ENCODE measurements at regions not wholly inside any gene's neighbourhood (a gene's known extent, or its start where the extent isn't known, plus 50 kb on each side); places are given as distances from the start of the nearest gene placed in this dataset.

DNA sequence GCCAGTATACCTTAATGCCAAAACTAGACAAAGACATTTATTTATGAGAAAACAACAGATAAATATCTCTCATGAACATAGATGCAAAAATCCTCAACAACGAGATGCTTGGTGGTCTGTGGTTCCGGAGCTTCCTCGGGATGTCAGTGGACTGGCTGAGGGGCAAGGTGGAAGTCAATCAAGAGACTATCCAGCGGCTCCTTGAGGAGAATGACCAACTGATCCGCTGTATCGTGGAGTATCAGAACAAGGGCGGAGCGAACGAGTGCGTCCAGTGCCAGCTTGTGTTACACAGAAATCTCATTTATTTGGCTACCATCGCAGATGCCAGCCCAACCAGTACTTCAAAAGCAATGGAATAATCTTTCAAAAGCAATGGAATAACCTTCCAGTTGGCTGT is 60.0 kb upstream of the PARD3 start:
- H3K9me3 Mint-ChIP-seq, result no peaks in the 10 kb centered on the region
- no peaks in the 10 kb centered on the region for H3K4me1 Mint-ChIP-seq
- no peak overlapping the region for H3K4me3 Mint-ChIP-seq
- TF ChIP-seq, protein P1, sequence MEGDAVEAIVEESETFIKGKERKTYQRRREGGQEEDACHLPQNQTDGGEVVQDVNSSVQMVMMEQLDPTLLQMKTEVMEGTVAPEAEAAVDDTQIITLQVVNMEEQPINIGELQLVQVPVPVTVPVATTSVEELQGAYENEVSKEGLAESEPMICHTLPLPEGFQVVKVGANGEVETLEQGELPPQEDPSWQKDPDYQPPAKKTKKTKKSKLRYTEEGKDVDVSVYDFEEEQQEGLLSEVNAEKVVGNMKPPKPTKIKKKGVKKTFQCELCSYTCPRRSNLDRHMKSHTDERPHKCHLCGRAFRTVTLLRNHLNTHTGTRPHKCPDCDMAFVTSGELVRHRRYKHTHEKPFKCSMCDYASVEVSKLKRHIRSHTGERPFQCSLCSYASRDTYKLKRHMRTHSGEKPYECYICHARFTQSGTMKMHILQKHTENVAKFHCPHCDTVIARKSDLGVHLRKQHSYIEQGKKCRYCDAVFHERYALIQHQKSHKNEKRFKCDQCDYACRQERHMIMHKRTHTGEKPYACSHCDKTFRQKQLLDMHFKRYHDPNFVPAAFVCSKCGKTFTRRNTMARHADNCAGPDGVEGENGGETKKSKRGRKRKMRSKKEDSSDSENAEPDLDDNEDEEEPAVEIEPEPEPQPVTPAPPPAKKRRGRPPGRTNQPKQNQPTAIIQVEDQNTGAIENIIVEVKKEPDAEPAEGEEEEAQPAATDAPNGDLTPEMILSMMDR (conservative IDR thresholded peaks at IDR 0.05), result no peak
- no peak overlapping the region for H3K27ac Mint-ChIP-seq (ENCODE audit: unreplicated experiment)
- H3K27me3 Mint-ChIP-seq (ENCODE audit: low read depth), result no peaks in the 10 kb centered on the region
- H3K36me3 Mint-ChIP-seq (ENCODE audit: low read depth), result no peaks in the 10 kb centered on the region
- no peak for DNase-seq (ENCODE audit: low read depth, low spot score)

DNA sequence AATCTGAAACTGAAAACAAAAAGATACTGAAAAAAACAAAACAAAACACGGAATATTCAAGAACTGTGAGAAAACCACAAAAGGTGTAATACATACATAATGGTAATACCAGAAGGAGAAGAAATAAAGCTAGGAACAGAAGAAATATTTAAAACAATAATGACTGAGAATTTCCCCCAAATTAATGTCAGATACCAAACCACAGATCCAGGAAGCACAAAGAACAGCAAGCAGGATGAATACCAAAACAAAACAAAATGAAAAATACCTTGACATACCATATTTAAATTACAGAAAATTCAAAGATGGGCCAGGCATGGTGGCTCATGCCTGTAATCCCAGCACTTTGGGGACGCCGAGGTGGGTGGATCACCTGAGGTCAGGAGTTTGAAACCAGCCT is 57.7 kb upstream of the PARD3 start:
- H3K9me3 Mint-ChIP-seq, result no peaks in the 10 kb centered on the region
- DNase-seq (ENCODE audit: low read depth, low spot score), result no peak
- H3K27ac Mint-ChIP-seq (ENCODE audit: unreplicated experiment), result no peak overlapping the region
- peaks cover 5% of the 10 kb centered on the region for H3K4me1 Mint-ChIP-seq
- TF ChIP-seq, protein P1 (conservative IDR thresholded peaks at IDR 0.05), result no peak
- no peaks in the 10 kb centered on the region for H3K36me3 Mint-ChIP-seq (ENCODE audit: low read depth)
- no peaks in the 10 kb centered on the region for H3K27me3 Mint-ChIP-seq (ENCODE audit: low read depth)
- H3K4me3 Mint-ChIP-seq, result no peak overlapping the region

DNA sequence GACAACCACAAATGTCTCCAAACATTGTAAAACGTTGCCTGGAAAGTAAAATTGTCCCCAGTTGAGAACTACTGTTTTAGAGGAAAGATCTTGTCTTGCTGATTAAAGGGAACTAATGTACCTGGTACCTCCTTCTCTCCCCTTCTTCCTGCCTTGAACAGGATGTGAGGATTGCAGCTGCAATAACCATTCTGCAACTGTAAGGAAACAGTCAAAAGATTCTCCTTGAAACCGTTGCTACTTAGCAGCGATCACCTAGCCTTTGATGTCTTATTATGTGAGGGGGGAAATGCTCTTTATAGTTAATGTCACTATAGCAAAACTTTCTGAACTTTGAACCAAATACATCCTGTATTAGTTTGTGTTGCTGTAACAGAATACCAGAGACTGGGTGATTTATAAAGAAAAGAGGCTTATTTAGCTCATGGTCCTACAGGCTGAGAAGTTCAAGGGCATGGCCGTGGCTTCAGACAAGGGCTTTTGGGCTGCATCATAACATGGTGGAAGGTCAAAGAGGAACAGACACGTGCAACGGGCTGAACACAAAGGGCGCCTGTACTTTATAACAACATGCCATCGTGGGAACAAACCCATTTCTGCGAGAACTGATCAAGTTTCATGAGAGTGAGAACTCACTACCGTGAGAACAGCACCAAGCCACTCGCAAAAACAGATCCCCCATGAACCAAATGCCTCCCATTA is 54.2 kb upstream of the PARD3 start:
- no peak for DNase-seq (ENCODE audit: low read depth, low spot score)
- H3K9me3 Mint-ChIP-seq, result no peaks in the 10 kb centered on the region
- H3K27me3 Mint-ChIP-seq (ENCODE audit: low read depth), result no peaks in the 10 kb centered on the region
- no peaks in the 10 kb centered on the region for H3K36me3 Mint-ChIP-seq (ENCODE audit: low read depth)
- H3K27ac Mint-ChIP-seq (ENCODE audit: unreplicated experiment), result no peak overlapping the region
- H3K4me1 Mint-ChIP-seq, result peaks cover 5% of the 10 kb centered on the region
- H3K4me3 Mint-ChIP-seq, result no peak overlapping the region
- TF ChIP-seq, protein P1 (conservative IDR thresholded peaks at IDR 0.05), result no peak

DNA sequence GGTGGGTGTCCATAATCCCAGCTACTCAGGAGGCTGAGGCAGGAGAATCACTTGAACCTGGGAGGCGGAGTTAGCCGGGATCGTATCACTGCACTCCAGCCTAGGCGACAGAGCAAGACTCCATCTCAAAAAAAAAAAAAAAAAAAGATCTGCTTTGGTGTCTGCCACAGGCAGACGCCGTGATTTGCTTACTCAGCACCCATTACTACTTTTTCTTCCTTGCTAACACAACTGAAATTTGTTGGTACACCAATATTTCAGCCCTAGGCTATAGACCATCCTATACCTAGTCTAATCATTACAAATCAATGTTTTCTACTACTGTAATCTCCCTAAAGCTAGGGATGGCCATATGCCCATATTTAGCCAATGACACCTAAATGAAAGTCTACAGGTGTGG is 53.5 kb upstream of the PARD3 start:
- H3K4me1 Mint-ChIP-seq, result peaks cover 5% of the 10 kb centered on the region
- H3K4me3 Mint-ChIP-seq, result no peak overlapping the region
- no peak overlapping the region for H3K27ac Mint-ChIP-seq (ENCODE audit: unreplicated experiment)
- no peaks in the 10 kb centered on the region for H3K27me3 Mint-ChIP-seq (ENCODE audit: low read depth)
- H3K9me3 Mint-ChIP-seq, result no peaks in the 10 kb centered on the region
- no peak for DNase-seq (ENCODE audit: low read depth, low spot score)
- TF ChIP-seq, protein P1 (conservative IDR thresholded peaks at IDR 0.05), result no peak
- H3K36me3 Mint-ChIP-seq (ENCODE audit: low read depth), result no peaks in the 10 kb centered on the region

DNA sequence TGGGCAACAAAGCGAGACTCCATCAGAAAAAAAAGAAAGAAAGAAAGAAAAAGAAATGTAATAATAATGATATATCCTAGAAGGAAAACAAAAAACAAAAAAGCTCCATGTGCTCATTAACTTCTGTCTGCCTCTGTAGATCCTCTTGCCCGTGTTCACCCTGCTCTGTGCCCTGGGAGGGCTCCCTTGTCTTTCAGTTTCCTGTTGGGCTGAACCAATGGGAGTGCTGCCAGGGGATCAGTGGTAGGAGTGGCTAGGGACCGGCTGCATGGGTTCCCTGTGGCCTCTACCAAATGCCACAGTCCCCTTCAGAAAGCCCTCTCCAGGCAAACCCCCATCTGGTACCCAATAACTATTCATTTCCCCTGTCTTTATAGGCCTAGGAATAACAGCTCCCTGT is 51.8 kb upstream of the PARD3 start:
- Mint-ChIP-seq H3K27ac (ENCODE audit: unreplicated experiment) (no peak overlapping the region), H3K4me3 (no peak overlapping the region), H3K9me3 (no peaks in the 10 kb centered on the region), H3K27me3 (ENCODE audit: low read depth) (no peaks in the 10 kb centered on the region), H3K4me1 (peaks cover 7% of the 10 kb centered on the region), H3K36me3 (ENCODE audit: low read depth) (no peaks in the 10 kb centered on the region)
- no peak for DNase-seq (ENCODE audit: low read depth, low spot score)
- TF ChIP-seq, protein P1 (conservative IDR thresholded peaks at IDR 0.05), result no peak

All from neural crest cell (in vitro differentiated cells).